ENCODE measurements at regions not wholly inside any gene's neighbourhood (a gene's known extent, or its start where the extent isn't known, plus 50 kb on each side); places are given as distances from the start of the nearest gene placed in this dataset.
"Not testable (repeated sequence)": the region's sequence is repeated elsewhere in the genome, so short reads cannot be mapped to it uniquely, and the experiment has no call there.

GRCh38 chr3:5035113-5035512 is 55.9 kb downstream of the BHLHE40 start:
- no peak for DNase-seq (ENCODE audit: low read depth)

- no peak for DNase-seq (ENCODE audit: low read depth)
These were observed 56.6 kb downstream of the BHLHE40 start for GRCh38 chr3:5035692-5036391.

GRCh38 chr3:5036392-5036766 is 57.1 kb downstream of the BHLHE40 start:
- DNase-seq (ENCODE audit: low read depth), result no peak

GRCh38 chr3:5036858-5037257 is 57.6 kb downstream of the BHLHE40 start:
- DNase-seq (ENCODE audit: low read depth), result no peak

GRCh38 chr3:5039585-5039984 is 60.3 kb downstream of the BHLHE40 start:
- no peak for DNase-seq (ENCODE audit: low read depth)

- DNase-seq (ENCODE audit: low read depth), result no peak
These were observed 62.1 kb downstream of the BHLHE40 start for GRCh38 chr3:5041315-5041714.

- no peak for DNase-seq (ENCODE audit: low read depth)
These were observed 66.7 kb downstream of the BHLHE40 start for GRCh38 chr3:5045961-5046360.

- no peak for DNase-seq (ENCODE audit: low read depth)
These were observed 68.7 kb downstream of the BHLHE40 start for GRCh38 chr3:5047764-5048419.

GRCh38 chr3:5051772-5052171 is 70.3 kb upstream of the ARL8B start:
- DNase-seq (ENCODE audit: low read depth), result no peak

- no peak for DNase-seq (ENCODE audit: low read depth)
These were observed 69.8 kb upstream of the ARL8B start for GRCh38 chr3:5052247-5052646.

- DNase-seq (ENCODE audit: low read depth), result peak; percentile 30
These were observed 68.9 kb upstream of the ARL8B start for GRCh38 chr3:5053021-5053831.

- DNase-seq (ENCODE audit: low read depth), result no peak
These were observed 68.0 kb upstream of the ARL8B start for GRCh38 chr3:5054098-5054497.

- DNase-seq (ENCODE audit: low read depth), result not testable (repeated sequence)
These were observed 67.5 kb upstream of the ARL8B start for GRCh38 chr3:5054579-5054978.

- no peak for DNase-seq (ENCODE audit: low read depth)
These were observed 66.6 kb upstream of the ARL8B start for GRCh38 chr3:5055357-5056110.

- no peak for DNase-seq (ENCODE audit: low read depth)
These were observed 66.0 kb upstream of the ARL8B start for GRCh38 chr3:5056111-5056391.

GRCh38 chr3:5057272-5057671 is 64.8 kb upstream of the ARL8B start:
- DNase-seq (ENCODE audit: low read depth), result no peak

- DNase-seq (ENCODE audit: low read depth), result peak; percentile 79
These were observed 64.2 kb upstream of the ARL8B start for GRCh38 chr3:5057857-5058324.

- DNase-seq (ENCODE audit: low read depth), result peak; percentile 87
These were observed 63.6 kb upstream of the ARL8B start for GRCh38 chr3:5058471-5058951.

- DNase-seq (ENCODE audit: low read depth), result no peak
These were observed 62.3 kb upstream of the ARL8B start for GRCh38 chr3:5059782-5060181.

- DNase-seq (ENCODE audit: low read depth), result no peak
These were observed 60.9 kb upstream of the ARL8B start for GRCh38 chr3:5061218-5061569.

GRCh38 chr3:5063724-5064123 is 58.4 kb upstream of the ARL8B start:
- DNase-seq (ENCODE audit: low read depth), result no peak

- no peak for DNase-seq (ENCODE audit: low read depth)
These were observed 53.5 kb upstream of the ARL8B start for GRCh38 chr3:5068531-5069050.

All from stromal cell of bone marrow (primary cell).